GM21381 (cell line): ENCODE measurements at regions not wholly inside any gene's neighbourhood (a gene's known extent, or its start where the extent isn't known, plus 50 kb on each side); places are given as distances from the start of the nearest gene placed in this dataset.

Experiments
- ATAC-seq: cut with Tn5 transposase; IDR thresholded peaks from one replicate; pipeline ENCODE4 v1.9.1; 2021; ENCODE audit warnings: mild to moderate bottlenecking, moderate library complexity; ENCODE audit not compliant: unreplicated experiment

GRCh38 chr1:73662526-73662925 lies 535.5 kb downstream of the LRRIQ3 start:
- no peak for ATAC-seq

- no peak for ATAC-seq
These were observed 538.8 kb downstream of the LRRIQ3 start for GRCh38 chr1:73659136-73659535.

- ATAC-seq, result no peak
These were observed 543.3 kb downstream of the LRRIQ3 start for GRCh38 chr1:73654714-73655113.

- ATAC-seq, result no peak
These were observed 553.8 kb downstream of the LRRIQ3 start for GRCh38 chr1:73644198-73644597.

- no peak for ATAC-seq
These were observed 558.5 kb downstream of the LRRIQ3 start for GRCh38 chr1:73639494-73639893.

GRCh38 chr1:73637264-73637663 lies 560.7 kb downstream of the LRRIQ3 start:
- no peak for ATAC-seq

- no peak for ATAC-seq
These were observed 563.0 kb downstream of the LRRIQ3 start for GRCh38 chr1:73635021-73635420.

GRCh38 chr1:73627723-73628122 lies 570.3 kb downstream of the LRRIQ3 start:
- no peak for ATAC-seq

GRCh38 chr1:73626326-73626725 lies 571.6 kb downstream of the LRRIQ3 start:
- no peak for ATAC-seq

- no peak for ATAC-seq
These were observed 574.0 kb downstream of the LRRIQ3 start for GRCh38 chr1:73623946-73624345.

GRCh38 chr1:73617145-73617544 lies 580.8 kb downstream of the LRRIQ3 start:
- ATAC-seq, result no peak

GRCh38 chr1:73611681-73612080 lies 586.3 kb downstream of the LRRIQ3 start:
- ATAC-seq, result no peak

GRCh38 chr1:73604739-73605138 lies 593.2 kb downstream of the LRRIQ3 start:
- ATAC-seq, result no peak

GRCh38 chr1:73604211-73604610 lies 593.8 kb downstream of the LRRIQ3 start:
- ATAC-seq, result no peak

- ATAC-seq, result no peak
These were observed 604.2 kb downstream of the LRRIQ3 start for GRCh38 chr1:73593804-73594203.

- ATAC-seq, result no peak
These were observed 604.6 kb downstream of the LRRIQ3 start for GRCh38 chr1:73593364-73593763.

GRCh38 chr1:73587080-73587479 lies 610.9 kb downstream of the LRRIQ3 start:
- no peak for ATAC-seq

GRCh38 chr1:73577206-73577605 lies 620.8 kb downstream of the LRRIQ3 start:
- ATAC-seq, result no peak

- no peak for ATAC-seq
These were observed 621.9 kb downstream of the LRRIQ3 start for GRCh38 chr1:73576083-73576482.

- ATAC-seq, result no peak
These were observed 633.7 kb downstream of the LRRIQ3 start for GRCh38 chr1:73564294-73564693.

- ATAC-seq, result no peak
These were observed 641.7 kb downstream of the LRRIQ3 start for GRCh38 chr1:73556270-73556669.

- ATAC-seq, result no peak
These were observed 660.6 kb downstream of the LRRIQ3 start for GRCh38 chr1:73537400-73537799.

GRCh38 chr1:73517603-73518191 lies 680.3 kb downstream of the LRRIQ3 start:
- no peak for ATAC-seq
